GM20431 (cell line): ENCODE measurements at regions not wholly inside any gene's neighbourhood (a gene's known extent, or its start where the extent isn't known, plus 50 kb on each side); places are given as distances from the start of the nearest gene placed in this dataset.

ENCODE experiments used
- in situ Hi-C: fragments of 300-500 bp; cut with MseI, MboI; formaldehyde crosslinking; loops from one replicate; pipeline ENCODE4 v1.15.0; 2020; ENCODE audit warnings: low sequenced_read_pairs; ENCODE audit not compliant: unreplicated experiment

GRCh38 chr7:131212114-131212513 is 115.6 kb upstream of the MKLN1 start:
- in situ Hi-C loops: no loop called here

DNA sequence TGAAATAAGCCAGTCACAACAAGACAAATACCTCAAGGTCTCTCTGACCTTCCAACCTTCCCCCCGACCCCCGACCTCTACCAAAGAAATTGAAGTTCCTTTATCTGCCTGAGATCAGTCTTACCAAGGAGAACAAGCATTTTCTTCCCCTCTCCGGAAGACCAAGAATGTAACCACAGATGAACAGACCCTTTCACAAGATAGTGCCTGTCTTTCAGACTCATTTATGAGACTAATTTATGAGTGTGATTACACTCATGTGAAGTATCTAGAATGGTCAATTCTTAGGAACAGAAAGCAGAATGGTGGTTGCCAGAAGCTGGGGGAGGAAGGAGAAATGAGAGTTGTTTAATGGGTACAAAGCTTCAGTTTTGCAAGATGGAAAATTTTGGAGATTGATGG is 108.9 kb upstream of the MKLN1 start:
- in situ Hi-C loops: no loop called here

DNA sequence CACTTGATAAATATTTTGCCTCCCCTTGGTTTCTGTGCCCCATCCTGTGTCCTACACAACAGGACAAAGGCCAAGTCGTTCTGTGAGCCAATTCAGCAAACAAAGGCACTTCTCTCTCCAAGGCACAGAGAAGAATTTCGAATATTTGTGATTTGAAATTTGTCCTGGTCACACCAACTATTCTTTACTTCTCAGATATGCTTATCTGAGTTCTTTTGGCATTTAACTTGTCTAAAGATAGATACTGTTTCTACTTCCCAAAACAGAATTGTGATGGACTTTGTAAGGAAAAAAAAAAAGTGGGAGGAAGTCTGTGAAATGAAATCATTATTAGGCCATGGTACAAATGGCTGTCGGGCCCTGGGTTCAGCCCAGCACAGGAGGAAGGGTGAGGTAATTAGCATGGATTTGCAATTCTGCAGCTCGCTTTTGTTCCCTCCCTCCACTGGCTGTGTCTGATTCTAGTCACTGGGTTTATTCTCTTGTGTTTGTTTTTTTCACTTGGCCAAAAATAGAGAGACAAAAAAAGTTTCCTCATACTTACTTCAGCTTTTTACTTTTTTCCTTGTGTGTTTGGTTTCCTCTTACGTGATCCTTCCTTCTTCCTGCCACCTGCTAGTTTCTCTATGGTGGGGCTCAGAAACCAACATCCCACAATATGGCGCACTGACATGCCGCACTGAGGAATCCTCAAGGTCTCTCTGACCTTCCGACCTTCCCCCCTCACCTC is 108.2 kb upstream of the MKLN1 start:
- in situ Hi-C loops: no loop called here

GRCh38 chr7:131221061-131221460 is 106.6 kb upstream of the MKLN1 start:
- in situ Hi-C loops: no loop called here

DNA sequence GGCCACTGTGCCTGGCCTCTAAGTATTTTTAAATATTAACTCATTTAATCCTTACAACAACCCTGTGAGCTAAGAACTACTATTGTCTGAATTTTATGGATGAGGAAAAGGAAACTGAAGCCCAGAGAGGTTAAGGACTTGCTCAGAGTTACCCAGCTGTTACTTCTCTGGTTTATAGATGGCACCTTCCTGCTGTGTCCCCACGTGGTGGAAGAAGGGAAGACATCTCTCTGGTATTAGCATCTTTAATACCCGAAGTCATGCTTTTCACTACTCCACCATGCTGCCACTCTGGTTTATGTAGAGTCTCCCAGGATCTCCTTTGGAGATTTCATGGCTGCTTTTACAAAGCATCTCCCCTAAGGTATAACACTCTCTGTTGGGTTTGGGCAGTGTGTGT is 105.5 kb upstream of the MKLN1 start:
- in situ Hi-C loops: no loop called here

GRCh38 chr7:131223151-131223550 is 104.5 kb upstream of the MKLN1 start:
- in situ Hi-C loops: no loop called here

DNA sequence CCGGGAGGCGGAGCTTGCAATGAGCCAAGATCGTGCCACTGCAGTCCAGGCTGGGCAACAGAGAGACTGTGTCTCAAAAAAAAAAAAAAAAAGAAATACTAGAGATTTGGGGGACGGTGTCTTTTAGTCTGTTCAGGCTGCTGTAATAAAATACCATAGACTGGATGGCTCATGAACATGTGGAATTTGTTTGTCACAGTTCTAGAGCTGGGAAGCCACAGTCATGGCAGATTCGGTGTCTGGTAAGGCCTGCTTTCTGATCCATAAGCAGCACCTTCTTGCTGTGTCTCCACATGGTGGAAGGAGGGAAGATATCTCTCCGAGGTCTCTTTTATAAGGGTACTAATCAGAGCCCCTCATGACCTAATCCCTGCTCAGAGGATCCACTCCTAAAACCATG is 102.7 kb upstream of the MKLN1 start:
- in situ Hi-C loops: no loop called here

DNA sequence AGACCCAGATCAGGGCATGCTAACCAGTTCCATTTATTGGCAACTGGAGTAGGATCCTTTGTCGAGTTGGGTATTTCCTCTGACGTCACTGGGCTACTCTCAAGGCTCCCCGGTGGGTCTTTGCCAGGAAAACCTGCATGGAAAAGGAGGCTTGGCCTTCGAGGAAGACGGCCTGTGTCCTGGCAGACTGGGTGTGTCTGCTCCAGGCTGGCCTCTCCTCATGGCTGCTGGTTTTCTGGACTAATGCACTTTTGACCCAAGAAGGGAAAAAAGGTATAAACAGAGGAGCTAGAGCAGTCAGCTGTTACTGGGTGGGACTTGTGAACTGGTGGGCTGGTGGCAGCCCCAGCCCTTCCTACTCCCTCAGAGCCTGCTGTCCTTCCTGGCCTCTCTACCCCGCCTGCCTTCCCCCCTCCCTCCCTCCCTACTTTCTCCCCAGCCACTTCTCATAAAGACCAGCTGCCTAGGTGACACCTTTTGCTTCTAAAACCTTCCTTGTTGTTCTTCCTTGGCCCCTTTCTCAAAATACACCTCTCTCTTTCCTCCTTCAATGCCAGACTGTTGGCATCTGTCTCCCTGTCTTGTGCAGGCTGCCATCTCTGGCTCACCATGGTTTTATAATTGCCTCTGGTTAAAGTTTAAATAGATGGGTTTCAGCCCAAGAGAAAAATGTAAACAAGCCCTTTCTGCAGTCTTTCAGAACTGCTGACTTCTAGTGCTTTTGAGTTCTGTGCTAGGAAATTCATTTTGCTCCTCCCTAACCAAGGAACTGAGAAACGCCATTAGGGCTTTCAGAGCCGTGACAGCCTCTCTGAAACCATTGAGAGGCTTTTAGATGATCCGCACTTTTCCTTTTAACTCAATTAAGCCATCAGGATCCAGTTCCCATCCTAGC is 101.8 kb upstream of the MKLN1 start:
- in situ Hi-C loops: no loop called here

- in situ Hi-C loops: no loop called here
Measured at GRCh38 chr7:131226514-131226865, 101.2 kb upstream of the MKLN1 start.

GRCh38 chr7:131231381-131232220 is 96.1 kb upstream of the MKLN1 start:
- in situ Hi-C loops: no loop called here

DNA sequence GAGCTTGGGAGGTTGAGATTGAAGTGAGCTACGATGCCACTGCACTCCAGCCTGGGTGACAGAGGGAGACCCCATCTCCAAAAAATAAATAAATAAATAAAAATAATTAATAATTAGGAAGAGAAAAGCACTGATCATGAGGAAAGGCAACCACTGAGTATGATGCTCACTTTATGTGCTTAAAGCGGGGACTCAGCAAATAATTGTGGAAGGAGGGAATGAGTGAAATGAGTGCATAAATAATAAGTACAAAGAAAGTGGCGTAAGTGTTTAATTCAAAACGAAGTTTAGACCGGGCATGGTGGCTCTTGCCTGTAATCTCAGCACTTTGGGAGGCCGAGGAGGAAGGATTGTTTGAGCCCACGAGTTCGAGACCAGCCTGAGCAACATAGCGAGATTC is 94.9 kb upstream of the MKLN1 start:
- in situ Hi-C loops: no loop called here

DNA sequence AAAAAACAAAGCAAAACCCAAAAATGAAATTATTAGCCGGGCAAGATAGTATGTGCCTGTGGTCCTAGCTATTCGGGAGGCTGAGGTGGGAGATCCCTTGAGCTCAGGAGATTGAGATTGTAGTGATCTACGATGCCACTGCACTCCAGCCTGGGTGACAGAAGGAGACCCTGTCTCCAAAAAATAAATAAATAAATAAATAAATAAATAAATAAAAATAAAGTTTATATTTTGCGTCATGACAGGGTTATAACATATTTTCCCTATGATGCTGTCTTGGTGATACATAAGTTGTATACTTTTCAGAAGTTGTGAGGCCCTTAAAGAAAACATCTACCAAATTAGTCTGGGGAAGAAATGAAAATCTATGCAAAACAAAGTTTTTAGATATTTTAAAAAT is 94.5 kb upstream of the MKLN1 start:
- in situ Hi-C loops: no loop called here

GRCh38 chr7:131234719-131235488 is 92.8 kb upstream of the MKLN1 start:
- in situ Hi-C loops: no loop called here

GRCh38 chr7:131235489-131236317 is 92.0 kb upstream of the MKLN1 start:
- in situ Hi-C loops: no loop called here

- in situ Hi-C loops: no loop called here
Measured at GRCh38 chr7:131236318-131236672, 91.4 kb upstream of the MKLN1 start.

DNA sequence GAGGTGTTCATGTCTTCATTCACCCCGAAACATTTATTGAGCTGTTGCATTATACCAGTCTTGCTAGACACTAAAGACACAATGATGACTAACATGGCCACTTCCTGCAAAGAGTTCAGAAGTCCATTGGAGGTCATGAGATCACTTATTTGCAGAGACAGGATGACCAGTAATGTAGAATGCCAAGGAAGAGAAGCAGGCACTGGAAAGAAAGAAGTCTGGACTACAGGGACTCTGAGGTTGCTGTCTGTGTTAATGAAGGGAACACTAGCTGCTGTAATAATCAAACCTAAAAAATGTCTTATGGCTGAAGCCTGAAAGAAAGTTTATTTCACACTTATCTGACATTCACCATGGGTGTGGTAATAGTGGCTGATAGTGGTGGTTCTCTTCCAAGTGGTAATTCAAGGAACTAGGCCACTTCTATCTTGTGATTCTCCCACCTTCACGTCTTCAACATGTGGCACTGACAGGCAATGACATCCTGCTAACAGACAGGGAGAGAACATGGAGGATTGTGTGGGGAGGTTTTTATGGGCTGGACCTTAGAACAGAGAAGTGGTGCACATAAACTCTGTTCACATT is 89.2 kb upstream of the MKLN1 start:
- in situ Hi-C loops: no loop called here

GRCh38 chr7:131241386-131241785 is 86.3 kb upstream of the MKLN1 start:
- in situ Hi-C loops: no loop called here

DNA sequence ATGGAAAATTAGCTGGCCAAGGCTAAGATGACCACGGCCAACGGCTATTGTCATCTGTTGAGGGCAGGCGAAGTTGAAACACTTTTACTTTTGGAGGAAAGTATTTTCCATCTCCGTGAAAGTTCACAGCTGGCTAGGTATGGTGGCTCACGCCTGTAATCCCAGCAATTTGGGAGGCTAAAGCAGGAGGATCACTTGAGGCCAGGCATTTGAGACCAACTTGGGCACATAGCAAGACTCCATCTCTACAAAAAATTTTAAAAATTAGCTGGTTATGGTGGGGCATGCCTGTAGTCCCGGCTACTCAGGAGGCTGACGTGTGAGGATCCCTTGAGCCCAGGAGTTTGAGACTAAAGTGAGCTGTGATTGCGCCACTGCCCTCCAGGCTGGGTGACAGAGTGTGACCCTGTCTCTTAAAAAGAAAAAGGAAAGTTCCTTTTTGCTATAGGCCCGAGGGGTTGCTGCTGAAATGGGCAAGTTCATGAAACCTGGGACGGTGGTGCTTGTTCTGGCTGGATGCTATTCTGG is 85.5 kb upstream of the MKLN1 start:
- in situ Hi-C loops: no loop called here
